GM12864 (cell line): ENCODE measurements at regions not wholly inside any gene's neighbourhood (a gene's known extent, or its start where the extent isn't known, plus 50 kb on each side); places are given as distances from the start of the nearest gene placed in this dataset.

Experiments used
- DNase-seq: peaks from one replicate; pipeline ENCODE4 v3.0.0-alpha.2; 2011; ENCODE audit warnings: low read depth
- H3K4me3 ChIP-seq: 2 replicates; pipeline ENCODE4 v1.5.1; 2011; ENCODE audit warnings: mild to moderate bottlenecking, low read depth, low read length, control low read depth
- TF ChIP-seq, protein P1 (sequence below): IDR thresholded peaks from 2 replicates; pipeline ENCODE4 v1.5.1; 2011; ENCODE audit warnings: low read depth, mild to moderate bottlenecking, moderate library complexity, low read length, control low read depth, inconsistent platforms; ENCODE audit errors: missing control alignments

GRCh38 chr21:16075649-16076282 is 346.0 kb downstream of the USP25 start:
- TF ChIP-seq, protein P1, sequence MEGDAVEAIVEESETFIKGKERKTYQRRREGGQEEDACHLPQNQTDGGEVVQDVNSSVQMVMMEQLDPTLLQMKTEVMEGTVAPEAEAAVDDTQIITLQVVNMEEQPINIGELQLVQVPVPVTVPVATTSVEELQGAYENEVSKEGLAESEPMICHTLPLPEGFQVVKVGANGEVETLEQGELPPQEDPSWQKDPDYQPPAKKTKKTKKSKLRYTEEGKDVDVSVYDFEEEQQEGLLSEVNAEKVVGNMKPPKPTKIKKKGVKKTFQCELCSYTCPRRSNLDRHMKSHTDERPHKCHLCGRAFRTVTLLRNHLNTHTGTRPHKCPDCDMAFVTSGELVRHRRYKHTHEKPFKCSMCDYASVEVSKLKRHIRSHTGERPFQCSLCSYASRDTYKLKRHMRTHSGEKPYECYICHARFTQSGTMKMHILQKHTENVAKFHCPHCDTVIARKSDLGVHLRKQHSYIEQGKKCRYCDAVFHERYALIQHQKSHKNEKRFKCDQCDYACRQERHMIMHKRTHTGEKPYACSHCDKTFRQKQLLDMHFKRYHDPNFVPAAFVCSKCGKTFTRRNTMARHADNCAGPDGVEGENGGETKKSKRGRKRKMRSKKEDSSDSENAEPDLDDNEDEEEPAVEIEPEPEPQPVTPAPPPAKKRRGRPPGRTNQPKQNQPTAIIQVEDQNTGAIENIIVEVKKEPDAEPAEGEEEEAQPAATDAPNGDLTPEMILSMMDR = no peak
- DNase-seq = no peak

GRCh38 chr21:16076465-16076864 is 346.7 kb downstream of the USP25 start:
- DNase-seq = no peak
- no peak overlapping the region for H3K4me3 ChIP-seq
- TF ChIP-seq, protein P1 = no peak

More at GRCh38 chr21:16075649-16076282, 346.0 kb downstream of the USP25 start:
- no peak overlapping the region for H3K4me3 ChIP-seq

GRCh38 chr21:16078382-16078781 is 348.6 kb downstream of the USP25 start:
- TF ChIP-seq, protein P1 = no peak
- H3K4me3 ChIP-seq = no peak overlapping the region
- DNase-seq = no peak

GRCh38 chr21:16079830-16080229 is 350.0 kb downstream of the USP25 start:
- TF ChIP-seq, protein P1 = no peak
- no peak for DNase-seq

GRCh38 chr21:16081304-16081703 is 351.5 kb downstream of the USP25 start:
- TF ChIP-seq, protein P1 = no peak
- H3K4me3 ChIP-seq = no peak overlapping the region
- no peak for DNase-seq

More at GRCh38 chr21:16079830-16080229, 350.0 kb downstream of the USP25 start:
- no peak overlapping the region for H3K4me3 ChIP-seq

DNA sequence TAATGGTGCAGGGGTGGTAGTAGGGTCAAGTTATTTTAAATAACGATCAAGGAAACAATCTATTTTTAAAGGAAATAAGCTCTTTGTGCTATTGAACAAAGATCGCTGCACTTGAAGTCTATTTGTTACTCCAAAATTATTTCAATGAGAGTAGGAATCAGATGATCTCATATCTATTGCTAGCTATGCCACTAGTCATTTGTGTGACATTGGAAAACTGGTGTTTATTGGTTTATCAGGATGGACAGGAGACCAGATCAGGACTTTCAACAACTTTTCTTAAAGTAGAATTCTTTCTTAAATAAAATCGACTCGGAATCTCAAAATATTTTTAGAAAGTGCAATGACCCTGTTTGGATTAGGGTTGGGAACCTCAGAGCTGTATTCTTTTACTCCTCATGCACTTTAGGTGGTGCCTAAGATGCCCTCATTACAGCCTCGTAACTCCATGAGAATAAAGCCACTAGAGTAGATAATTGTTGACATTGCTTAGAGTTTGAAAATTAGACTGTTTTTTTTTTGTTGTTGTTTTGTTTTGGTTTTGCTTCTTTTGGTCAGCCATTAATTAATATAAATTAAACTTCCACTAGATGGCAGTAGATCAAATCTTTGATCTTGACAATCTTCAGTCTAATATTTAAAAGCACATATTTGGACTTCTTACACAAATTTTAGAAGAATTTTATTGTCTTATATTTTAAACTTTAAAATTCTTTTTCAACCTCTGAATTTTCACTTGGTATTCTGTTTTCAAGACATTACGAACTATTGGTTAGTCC is 352.4 kb downstream of the USP25 start:
- H3K4me3 ChIP-seq = no peak overlapping the region
- TF ChIP-seq, protein P1 = no peak
- DNase-seq = no peak
